SU-DHL-6 (cell line): ENCODE measurements at regions not wholly inside any gene's neighbourhood (a gene's known extent, or its start where the extent isn't known, plus 50 kb on each side); places are given as distances from the start of the nearest gene placed in this dataset.

ENCODE experiments used
- H2AFZ ChIP-seq: fragments of 200-600 bp; sonication (generic); 2 replicates; pipeline ENCODE4 v1.6.1; 2014; ENCODE audit warnings: low read depth, mild to moderate bottlenecking, moderate library complexity, mixed read lengths, antibody characterized with exemption, low read length; ENCODE audit not compliant: severe bottlenecking
- H3F3A ChIP-seq: fragments of 200-600 bp; shearing (Covaris generic); 2 replicates; pipeline ENCODE4 v1.6.0; 2016; ENCODE audit warnings: antibody characterized with exemption, mild to moderate bottlenecking; ENCODE audit not compliant: insufficient read depth
- H3K27ac ChIP-seq: fragments of 200-600 bp; sonication (generic); 2 replicates; pipeline ENCODE4 v1.5.1; 2016; ENCODE audit warnings: low read depth, mild to moderate bottlenecking, low read length, moderate library complexity, mixed read lengths
- H3K27me3 ChIP-seq: fragments of 200-600 bp; sonication (generic), shearing (Covaris generic); 2 replicates; pipeline ENCODE4 v1.6.0; 2014; ENCODE audit warnings: mild to moderate bottlenecking, low read length
- H3K36me3 ChIP-seq: fragments of 200-600 bp; sonication (generic); 2 replicates; pipeline ENCODE4 v1.6.1; 2014; ENCODE audit warnings: mild to moderate bottlenecking, low read length, mixed read lengths
- H3K4me2 ChIP-seq: fragments of 300-600, 200-600 bp; shearing (Covaris generic), sonication (generic); 2 replicates; pipeline ENCODE4 v1.6.0; 2014; ENCODE audit warnings: low read length, low read depth, mild to moderate bottlenecking; ENCODE audit not compliant: poor library complexity, severe bottlenecking
- H3K4me3 ChIP-seq: fragments of 200-600 bp; sonication (generic); 2 replicates; pipeline ENCODE4 v1.5.1; 2014; ENCODE audit warnings: antibody characterized with exemption, low read length, mild to moderate bottlenecking, mixed read lengths; ENCODE audit not compliant: insufficient read depth, poor library complexity, severe bottlenecking
- H3K79me2 ChIP-seq: fragments of 200-600 bp; sonication (generic); 2 replicates; pipeline ENCODE4 v1.6.1; 2014; ENCODE audit warnings: mild to moderate bottlenecking, low read length, moderate library complexity; ENCODE audit not compliant: insufficient read depth
- H3K9ac ChIP-seq: fragments of 200-600 bp; sonication (generic); 2 replicates; pipeline ENCODE4 v1.7.0; 2014; ENCODE audit warnings: mild to moderate bottlenecking, low read length
- H3K9me2 ChIP-seq: fragments of 200-600 bp; sonication (generic); replicated peaks from 2 replicates; pipeline ENCODE4 v1.6.1; 2014; ENCODE audit warnings: low read length; ENCODE audit not compliant: insufficient read depth
- H3K9me3 ChIP-seq: fragments of 200-600 bp; sonication (generic); 2 replicates; pipeline ENCODE4 v1.6.1; 2014; ENCODE audit warnings: low read length, mixed read lengths; ENCODE audit not compliant: insufficient read depth
- H4K20me1 ChIP-seq: fragments of 200-600 bp; sonication (generic); 2 replicates; pipeline ENCODE4 v1.6.1; 2014; ENCODE audit warnings: low read depth, mild to moderate bottlenecking, antibody characterized with exemption, low read length, moderate library complexity, mixed read lengths
- EZH2phosphoT487 ChIP-seq: fragments of 200-600 bp; sonication (generic), shearing (Covaris generic); conservative IDR thresholded peaks from 2 replicates; pipeline ENCODE4 v1.6.1; 2018; ENCODE audit warnings: mild to moderate bottlenecking, antibody characterized with exemption, low read length, moderate library complexity, mixed read lengths
- TF ChIP-seq, protein P1 (sequence below): fragments of 200-600 bp; sonication (generic); IDR thresholded peaks from one replicate; pipeline ENCODE4 v1.5.1; 2017; ENCODE audit warnings: antibody characterized with exemption, mild to moderate bottlenecking, low read length, moderate library complexity; ENCODE audit not compliant: insufficient read depth, poor library complexity, severe bottlenecking

DNA sequence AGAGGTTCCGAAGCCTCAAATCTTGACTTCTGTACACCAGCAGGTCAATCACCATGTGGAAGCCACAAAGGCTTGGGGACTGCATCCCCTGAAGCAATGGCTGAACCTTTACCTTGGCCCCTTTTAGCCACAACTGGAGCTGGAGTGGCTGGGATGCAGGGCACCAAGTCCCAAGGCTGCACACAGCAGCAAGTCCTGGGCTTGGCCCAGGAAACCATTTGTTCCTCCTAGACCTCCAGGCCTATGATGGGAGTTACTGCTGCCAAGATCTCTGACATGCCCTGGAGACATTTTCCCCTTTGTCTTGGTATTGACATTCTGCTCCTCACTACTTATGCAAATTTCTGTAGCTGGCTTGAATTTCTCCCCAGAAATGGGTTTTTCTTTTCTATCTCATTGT, 285.9 kb downstream of the ASXL3 start:
- no peak for TF ChIP-seq EZH2phosphoT487
- TF ChIP-seq, protein P1, sequence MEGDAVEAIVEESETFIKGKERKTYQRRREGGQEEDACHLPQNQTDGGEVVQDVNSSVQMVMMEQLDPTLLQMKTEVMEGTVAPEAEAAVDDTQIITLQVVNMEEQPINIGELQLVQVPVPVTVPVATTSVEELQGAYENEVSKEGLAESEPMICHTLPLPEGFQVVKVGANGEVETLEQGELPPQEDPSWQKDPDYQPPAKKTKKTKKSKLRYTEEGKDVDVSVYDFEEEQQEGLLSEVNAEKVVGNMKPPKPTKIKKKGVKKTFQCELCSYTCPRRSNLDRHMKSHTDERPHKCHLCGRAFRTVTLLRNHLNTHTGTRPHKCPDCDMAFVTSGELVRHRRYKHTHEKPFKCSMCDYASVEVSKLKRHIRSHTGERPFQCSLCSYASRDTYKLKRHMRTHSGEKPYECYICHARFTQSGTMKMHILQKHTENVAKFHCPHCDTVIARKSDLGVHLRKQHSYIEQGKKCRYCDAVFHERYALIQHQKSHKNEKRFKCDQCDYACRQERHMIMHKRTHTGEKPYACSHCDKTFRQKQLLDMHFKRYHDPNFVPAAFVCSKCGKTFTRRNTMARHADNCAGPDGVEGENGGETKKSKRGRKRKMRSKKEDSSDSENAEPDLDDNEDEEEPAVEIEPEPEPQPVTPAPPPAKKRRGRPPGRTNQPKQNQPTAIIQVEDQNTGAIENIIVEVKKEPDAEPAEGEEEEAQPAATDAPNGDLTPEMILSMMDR: no peak
- Histone ChIP-seq H3K9me3 (peaks cover 15% of the 10 kb centered on the region), H3K4me2 (no peak overlapping the region), H3K9me2 (no peaks in the 10 kb centered on the region), H3K27me3 (no peaks in the 10 kb centered on the region), H4K20me1 (no peaks in the 10 kb centered on the region), H3K36me3 (no peaks in the 10 kb centered on the region; the same call in 1 of the 2 replicates), H3K9ac (no peak overlapping the region), H3K27ac (no peak overlapping the region), H3K79me2 (no peaks in the 10 kb centered on the region), H3F3A (no peaks in the 10 kb centered on the region), H2AFZ (no peak overlapping the region), H3K4me3 (no peak overlapping the region)

DNA sequence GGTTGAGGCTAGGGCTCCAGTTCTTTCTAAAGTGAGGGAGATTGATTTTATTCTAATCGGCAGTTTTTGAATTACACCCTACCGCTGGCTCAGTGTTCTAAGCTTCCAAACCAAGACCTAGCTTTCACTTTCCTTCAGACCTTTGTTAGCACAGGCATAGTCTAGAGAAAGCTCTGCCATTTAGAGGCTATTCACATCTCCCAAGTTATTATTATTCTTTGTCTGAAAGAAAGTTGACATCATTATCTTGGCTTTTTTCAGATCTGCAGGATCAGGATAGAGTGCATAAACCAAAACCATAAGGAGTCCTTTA, 276.8 kb downstream of the ASXL3 start:
- no peaks in the 10 kb centered on the region for H4K20me1 ChIP-seq
- no peak overlapping the region for H3K9ac ChIP-seq
- H3K27ac ChIP-seq: no peak overlapping the region
- no peaks in the 10 kb centered on the region for H3F3A ChIP-seq
- no peaks in the 10 kb centered on the region for H3K9me2 ChIP-seq
- H3K9me3 ChIP-seq: no peaks in the 10 kb centered on the region
- no peak overlapping the region for H3K4me2 ChIP-seq
- no peak overlapping the region for H3K4me3 ChIP-seq
- no peaks in the 10 kb centered on the region; the same call in 1 of the 2 replicates for H3K36me3 ChIP-seq
- TF ChIP-seq, protein P1: no peak
- no peak for TF ChIP-seq EZH2phosphoT487
- no peak overlapping the region for H2AFZ ChIP-seq
- H3K27me3 ChIP-seq: no peaks in the 10 kb centered on the region
- H3K79me2 ChIP-seq: no peaks in the 10 kb centered on the region

DNA sequence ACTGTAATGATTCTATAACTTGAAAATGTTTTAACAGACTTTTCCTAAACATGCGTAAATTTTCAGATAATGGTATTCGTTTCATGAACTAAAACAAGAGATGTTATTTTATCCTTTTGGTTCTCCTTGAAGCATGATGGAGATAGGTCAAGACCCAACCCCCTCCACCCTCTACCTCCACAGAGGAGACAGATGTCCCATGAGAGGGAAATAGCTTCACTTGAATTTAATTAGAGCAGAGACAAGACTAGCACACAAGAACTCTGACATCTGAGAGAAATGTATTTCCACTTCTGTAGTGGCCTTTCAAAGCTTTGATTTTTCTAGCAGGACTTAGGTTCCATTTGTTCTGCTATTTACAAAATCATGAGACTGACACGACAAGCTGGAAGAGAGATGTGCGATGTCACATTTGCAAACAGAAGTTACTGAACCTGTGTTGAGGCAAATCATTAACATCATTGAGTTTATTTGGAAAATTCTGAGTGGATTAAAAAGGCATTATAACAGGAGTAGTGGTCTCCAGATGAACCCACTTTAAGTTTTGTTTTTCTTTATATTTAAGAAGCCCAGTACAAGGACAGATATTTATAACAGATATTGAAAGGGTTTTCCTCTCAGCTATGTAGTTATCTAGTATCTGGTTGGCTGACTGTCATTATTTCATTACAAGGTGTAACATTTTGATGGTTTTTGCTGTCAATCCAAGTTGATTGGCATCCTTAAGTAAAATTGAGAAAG, 276.2 kb downstream of the ASXL3 start:
- Histone ChIP-seq H4K20me1 (no peaks in the 10 kb centered on the region), H3K79me2 (no peaks in the 10 kb centered on the region), H2AFZ (no peak overlapping the region), H3K4me3 (no peak overlapping the region), H3F3A (no peaks in the 10 kb centered on the region), H3K36me3 (no peaks in the 10 kb centered on the region; the same call in 1 of the 2 replicates), H3K9ac (no peak overlapping the region), H3K4me2 (no peak overlapping the region), H3K9me3 (no peaks in the 10 kb centered on the region), H3K9me2 (no peaks in the 10 kb centered on the region), H3K27ac (no peak overlapping the region), H3K27me3 (no peaks in the 10 kb centered on the region)
- TF ChIP-seq, protein P1: no peak
- no peak for TF ChIP-seq EZH2phosphoT487
